Body of pancreas (tissue), 4 donors: ENCODE measurements at regions not wholly inside any gene's neighbourhood (a gene's known extent, or its start where the extent isn't known, plus 50 kb on each side); places are given as distances from the start of the nearest gene placed in this dataset.

Experiments used
- POLR2A ChIP-seq, 3 donors: fragments of 450-650 bp; IDR thresholded peaks; one replicate each; pipeline ENCODE4 v1.6.1; 2016; ENCODE audit warnings: antibody characterized with exemption in 3 of 3, mild to moderate bottlenecking in 2 of 3
- TF ChIP-seq, protein P1 (sequence below), 7 experiments: fragments of 450-650 bp in 4 of 7; fragments of 200-600 bp in 3 of 7; sonication (generic) in 3 of 7; IDR thresholded peaks; one replicate each; pipeline ENCODE4 v1.5.1; 2016 to 2019; ENCODE audit warnings: antibody characterized with exemption in 7 of 7

DNA sequence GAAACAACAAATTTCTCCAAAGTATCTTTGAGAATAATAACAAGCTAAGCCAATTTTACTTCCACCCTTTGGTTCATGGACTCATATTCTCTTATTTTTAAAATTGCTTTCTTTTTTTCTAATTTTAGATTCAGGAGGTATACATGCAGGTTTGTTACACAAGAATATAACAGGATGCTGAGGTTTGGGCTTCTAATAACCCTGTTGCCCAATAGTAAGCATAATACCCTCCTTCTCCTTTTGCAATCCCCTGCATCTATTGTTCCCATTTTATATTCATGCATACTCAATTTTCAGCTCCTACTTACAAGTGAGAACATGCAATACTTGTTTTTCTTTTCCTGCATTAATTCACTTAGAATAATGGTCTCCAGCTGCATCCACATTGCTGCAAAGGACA, 202.3 kb upstream of the FSTL5 start:
- TF ChIP-seq, protein P1, sequence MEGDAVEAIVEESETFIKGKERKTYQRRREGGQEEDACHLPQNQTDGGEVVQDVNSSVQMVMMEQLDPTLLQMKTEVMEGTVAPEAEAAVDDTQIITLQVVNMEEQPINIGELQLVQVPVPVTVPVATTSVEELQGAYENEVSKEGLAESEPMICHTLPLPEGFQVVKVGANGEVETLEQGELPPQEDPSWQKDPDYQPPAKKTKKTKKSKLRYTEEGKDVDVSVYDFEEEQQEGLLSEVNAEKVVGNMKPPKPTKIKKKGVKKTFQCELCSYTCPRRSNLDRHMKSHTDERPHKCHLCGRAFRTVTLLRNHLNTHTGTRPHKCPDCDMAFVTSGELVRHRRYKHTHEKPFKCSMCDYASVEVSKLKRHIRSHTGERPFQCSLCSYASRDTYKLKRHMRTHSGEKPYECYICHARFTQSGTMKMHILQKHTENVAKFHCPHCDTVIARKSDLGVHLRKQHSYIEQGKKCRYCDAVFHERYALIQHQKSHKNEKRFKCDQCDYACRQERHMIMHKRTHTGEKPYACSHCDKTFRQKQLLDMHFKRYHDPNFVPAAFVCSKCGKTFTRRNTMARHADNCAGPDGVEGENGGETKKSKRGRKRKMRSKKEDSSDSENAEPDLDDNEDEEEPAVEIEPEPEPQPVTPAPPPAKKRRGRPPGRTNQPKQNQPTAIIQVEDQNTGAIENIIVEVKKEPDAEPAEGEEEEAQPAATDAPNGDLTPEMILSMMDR (IDR thresholded peaks at IDR 0.05), result no peak
- TF ChIP-seq POLR2A (IDR thresholded peaks at IDR 0.05), result no peak
